ENCODE measurements at regions not wholly inside any gene's neighbourhood (a gene's known extent, or its start where the extent isn't known, plus 50 kb on each side); places are given as distances from the start of the nearest gene placed in this dataset.

DNA sequence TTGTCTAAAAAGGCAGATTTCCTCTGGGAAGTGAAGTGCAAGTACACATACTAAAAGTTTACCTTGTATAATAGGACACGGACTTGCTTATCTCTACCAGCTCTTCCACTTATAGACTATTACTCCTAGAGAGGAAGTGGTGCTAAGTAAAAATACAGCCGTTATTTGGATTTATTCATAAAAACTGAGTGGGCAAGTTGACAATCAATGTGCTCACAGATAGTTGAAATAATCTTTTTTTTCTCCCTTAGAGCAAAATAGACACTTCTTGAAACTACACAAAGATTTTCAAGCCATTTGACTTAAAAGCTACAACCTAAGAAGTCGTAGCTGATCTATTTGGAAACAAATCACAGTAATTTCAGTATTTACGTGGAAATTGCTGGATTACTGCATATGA, 2584.7 kb upstream of the PCDH20 start:
- DNase-seq = no peak

DNA sequence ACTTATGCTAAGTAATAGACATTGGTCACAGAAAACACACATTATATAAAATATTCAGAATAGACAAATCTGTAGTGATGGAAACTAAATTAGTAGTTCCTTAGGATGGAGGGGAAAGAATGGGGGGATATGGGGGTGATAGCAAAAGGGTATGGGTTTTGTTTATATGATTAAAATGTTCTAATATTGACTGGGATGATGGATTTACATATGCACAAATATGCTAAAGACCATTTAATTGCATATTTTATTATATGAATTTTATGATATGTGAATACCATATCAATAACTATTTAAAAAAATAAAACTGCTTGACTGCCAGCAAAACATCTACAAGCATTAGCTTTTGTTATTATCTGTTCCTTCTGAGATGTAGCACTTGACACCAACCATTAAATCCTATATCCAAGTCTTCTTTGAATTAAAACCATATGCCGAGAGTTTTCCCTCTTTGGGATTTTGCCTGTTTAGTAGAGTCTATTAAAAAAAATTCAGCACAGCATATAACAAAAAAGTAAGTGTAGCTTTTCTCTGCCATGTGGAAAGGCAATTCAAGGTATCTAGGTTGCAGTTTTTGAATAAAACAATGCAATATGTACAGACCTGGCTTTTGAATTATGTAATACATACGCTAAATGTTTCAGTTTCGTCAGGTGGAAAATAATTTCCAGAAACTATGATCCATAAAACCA, 2584.1 kb upstream of the PCDH20 start:
- DNase-seq = no peak

DNA sequence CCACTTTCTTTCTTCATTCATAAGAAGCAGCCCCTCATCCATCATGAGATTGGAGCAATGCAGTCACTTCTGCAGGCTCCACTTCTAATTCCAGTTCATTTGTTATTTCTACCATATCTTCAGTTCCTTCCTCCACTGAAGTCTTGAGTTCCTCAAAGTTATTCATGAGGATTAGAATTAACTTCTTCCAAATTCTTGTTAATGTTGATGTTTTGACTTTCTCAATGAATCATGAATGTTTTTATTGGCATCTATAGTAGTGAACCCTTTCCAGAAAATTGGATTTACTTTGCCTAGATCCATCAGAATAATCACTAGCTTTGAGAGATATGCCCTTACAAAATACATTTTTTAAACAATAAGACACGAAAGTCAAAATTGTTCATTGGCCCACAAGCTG, 2567.7 kb upstream of the PCDH20 start:
- no peak for DNase-seq

DNA sequence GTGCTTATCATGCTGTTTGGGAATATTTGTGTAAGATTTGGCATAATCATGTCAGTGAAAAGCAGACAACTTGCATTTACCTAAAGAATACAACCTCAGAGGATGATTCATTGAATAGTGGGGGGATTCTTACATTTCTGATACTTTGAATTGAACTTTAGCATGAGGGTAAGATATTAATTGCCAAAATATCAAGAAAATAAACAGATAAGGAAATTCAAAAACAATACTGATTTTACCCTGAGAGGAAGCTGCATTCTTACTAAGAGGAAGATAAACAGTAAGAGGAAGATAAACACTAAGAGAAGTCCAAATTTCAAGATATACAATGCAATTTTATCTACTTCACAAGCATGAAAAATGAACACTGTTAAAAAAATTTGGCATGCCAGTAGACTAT, 2564.3 kb upstream of the PCDH20 start:
- no peak for DNase-seq

DNA sequence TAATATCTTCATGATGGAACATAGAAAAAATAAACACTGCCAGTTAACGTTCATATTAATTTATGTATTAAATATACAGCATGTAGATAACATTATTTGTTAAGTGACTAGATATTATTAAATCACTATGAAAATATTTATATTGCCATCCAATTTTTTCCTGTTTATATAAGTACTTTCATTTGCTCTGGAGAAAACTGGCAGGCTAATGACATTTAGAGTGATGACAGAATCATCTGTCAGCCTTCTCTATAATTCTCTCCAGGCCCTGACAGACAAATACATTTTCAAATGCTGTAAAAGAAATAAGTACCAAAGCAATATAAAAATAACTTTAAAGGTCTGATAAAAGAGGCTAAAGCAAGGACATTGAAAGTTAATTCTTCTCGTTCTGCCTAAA, 2556.7 kb upstream of the PCDH20 start:
- DNase-seq = no peak

DNA sequence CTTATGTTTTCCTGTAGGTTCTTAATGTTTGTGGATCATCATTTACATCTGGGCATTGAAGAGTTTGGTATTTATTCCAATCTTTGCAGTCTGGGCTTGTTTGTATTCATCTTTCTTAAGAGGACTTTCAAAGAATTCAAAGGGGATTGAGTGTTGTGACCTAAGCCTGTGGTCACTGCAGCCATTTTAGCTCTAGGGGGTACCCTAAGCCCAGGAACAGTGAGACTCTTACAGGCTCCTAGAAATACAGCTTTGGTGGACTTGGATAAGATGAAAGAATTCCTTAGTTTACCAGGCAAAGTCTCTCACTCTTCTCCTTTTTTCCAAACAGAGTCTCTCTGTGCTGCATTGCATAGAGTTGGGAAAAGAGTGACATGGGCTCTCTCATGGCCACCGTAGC, 2539.0 kb upstream of the PCDH20 start:
- DNase-seq = no peak

DNA sequence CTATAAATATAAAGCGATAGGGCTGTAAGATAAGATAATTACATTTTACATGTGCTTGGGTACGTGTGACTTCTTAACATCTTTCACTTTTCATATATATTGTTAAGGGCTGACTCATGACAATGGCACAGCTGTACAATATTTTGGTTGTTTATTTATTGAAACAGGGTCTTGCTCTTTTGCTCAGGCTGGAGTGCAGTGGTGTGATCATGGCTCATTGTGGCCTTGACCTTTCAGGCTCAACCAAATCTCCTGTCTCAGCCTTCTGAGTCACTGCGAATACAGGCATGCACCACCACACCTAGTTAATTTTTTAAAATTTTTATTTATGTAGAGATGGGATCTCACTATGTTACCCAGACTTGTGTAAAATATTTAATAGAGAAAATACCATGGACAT, 2532.4 kb upstream of the PCDH20 start:
- DNase-seq = no peak

DNA sequence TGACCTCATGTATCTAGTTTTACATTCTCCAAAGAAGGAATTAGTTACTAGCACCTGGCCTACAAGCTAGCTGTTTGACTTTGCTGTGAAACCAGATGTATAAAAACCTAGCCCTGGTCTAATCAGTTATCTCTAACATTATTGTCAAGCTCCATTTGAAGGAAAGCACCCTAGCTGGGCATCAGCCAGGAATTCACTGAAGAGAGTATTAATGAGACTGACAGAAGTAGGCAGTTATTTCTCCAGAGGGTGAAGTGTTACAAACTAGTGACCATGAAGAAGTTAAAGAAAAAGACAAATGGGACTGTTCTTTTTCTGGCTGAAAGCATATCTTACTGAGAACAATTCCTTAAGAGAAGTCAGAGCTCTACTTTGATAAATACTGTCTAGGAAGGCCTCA, 2529.3 kb upstream of the PCDH20 start:
- DNase-seq = no peak

DNA sequence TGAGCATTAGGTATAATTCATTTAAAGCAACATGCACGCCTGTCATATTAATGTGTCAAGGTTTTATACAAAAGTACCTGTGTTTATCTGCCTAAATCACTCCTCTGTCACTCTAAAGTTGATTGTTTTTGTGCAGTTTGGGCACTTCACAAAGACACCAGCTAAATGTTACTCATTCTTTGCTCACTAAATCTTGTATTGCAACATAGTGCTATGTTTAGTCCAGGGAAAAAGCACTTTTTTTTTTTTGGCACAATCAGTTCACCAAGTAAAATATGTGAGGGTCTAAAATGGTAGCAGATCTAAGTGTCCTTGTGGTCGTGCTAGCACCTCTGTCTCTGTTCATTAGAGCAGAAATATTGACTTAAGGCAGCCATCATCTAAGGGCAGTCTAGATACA, 2526.7 kb upstream of the PCDH20 start:
- DNase-seq = no peak

DNA sequence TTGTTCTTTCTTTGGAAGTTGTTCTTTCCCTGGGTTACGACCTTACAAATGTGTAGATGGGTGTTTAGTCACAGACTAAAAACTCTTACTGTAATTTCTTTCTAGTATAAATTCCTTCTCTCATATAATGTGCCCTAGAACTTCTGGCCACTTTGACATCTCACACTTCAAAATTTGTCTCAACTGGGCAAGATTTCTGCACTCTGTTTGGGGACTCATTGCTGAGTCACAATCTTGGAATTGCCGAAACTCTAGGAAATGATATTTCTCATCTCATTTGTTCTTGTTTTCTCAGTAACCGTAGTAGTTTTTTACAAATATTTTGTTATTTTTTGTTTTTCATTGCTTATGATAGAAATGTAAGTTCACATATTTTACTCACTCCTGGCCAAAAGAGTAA, 2523.2 kb upstream of the PCDH20 start:
- DNase-seq = no peak

DNA sequence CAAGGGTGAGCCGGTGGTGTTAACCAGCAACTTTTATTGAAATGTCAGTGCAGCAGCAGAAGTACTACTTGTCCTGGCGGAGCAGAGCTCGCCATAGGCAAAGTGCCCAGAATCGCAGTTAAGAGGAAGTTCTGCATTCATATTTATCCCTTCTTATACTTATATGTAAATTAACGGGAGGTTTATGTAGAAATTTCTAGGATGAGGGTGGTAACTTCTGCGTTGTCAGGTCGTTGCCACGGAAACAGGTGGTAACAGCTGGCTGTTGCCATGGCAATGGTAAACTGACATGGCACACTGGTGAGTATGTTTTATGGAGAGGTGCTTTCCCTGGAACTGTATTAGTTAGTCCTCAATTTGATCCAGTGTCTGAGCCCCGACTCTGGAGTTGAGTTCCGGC, 2494.9 kb upstream of the PCDH20 start:
- DNase-seq = peak in 1 of 2 experiments; percentile 23

DNA sequence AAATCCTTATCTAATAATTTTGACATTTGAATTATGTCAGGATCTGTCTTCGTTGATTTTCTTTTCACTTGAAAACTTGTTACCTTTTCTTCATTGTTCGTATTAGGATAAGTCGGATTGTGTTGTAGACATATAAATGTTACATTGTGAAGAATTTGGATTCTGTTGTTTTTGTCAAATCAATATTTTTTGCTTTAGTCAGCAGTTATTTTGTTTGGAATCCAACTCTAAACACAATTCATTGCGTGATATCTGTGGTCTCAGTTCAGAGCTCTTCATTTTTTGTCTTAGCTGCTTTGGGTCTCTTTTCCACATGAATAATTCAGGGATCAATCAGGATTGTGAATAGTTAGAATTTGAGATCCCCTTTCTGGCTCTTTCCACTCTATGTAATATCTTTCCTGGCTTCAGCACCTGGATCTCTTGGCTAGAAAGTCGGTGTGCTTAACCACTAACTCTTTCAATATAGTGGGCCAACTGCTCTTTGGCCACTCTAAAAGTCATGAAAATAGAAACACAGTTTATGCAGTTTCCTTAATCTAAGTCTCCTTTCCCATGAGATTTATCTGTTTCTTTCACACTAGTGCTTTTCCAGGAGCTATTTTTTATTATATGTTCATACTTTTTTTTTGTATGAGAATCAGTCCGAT, 2494.2 kb upstream of the PCDH20 start:
- no peak for DNase-seq

DNA sequence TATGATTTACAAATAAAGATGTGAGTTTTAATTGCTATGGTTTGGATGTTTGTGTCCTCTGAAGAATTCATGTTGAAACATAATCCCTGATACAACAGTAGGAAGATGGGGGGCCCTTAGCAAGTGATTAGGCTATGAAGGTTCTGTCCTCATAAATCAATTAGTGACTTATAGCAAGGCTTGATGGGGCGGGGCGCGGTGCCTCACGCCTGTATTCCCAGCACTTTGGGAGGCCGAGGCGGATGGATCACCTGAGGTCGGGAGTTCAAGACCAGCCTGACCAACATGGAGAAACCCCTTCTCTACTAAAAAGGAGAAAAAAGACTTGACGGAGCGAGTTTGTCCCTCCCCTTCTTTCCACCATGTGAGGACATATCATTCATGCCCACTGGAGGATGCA, 2486.5 kb upstream of the PCDH20 start:
- no peak for DNase-seq

DNA sequence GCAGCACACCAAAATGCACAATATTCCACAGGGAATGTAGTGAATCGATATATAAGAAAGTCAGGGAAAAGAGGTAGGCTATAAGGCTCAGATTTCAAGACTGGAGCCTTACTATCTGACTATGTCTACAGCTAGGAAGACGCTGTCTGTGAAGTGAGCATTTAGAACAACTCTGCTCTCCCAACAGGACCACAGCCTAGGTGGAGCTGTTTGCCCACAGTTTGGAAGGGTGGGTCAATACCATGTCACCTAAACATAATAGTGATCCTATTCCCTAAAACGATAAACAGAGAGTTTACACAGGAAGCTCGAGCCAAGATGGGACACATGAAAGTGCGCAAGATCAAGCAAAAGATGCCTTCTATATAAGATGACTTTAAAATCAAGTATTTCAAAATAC, 2486.0 kb upstream of the PCDH20 start:
- DNase-seq = peak in 1 of 2 experiments; percentile 20

DNA sequence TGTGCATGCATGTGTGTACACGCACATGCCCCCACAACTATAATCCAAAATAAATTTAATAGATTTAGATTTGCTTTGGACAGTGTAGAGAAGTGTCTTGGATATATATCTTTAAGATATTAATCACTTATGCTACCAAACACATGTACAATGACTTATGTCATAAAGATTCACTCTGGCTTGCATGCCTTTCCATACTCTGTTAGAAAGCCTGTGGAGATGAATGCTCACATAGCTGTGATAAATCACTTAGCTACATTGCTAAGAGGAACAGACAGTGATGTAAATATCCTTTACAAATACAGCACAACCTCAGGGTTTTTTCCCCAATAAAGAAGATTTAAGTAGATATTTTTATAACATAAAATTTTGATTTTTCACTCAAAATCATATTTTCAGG, 2484.8 kb upstream of the PCDH20 start:
- DNase-seq = no peak

DNA sequence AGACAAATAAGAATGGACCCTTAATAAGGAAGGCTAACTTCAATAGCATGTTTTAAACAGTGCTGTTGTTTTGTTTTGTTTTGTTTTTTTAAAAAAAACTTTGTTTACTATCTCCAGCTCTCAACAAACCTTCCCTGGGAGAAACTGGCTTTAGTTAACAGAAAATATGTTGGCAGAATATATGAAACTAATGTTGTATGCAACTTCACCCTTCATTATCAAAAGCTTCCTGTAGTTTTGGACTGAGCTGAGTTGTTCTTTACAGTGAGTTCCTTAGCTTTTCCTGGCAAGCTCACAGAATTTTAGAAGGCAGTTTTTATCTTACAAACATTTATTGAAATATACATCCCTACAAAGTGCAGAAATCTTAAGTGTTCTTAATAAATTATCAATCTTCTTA, 2480.7 kb upstream of the PCDH20 start:
- DNase-seq = no peak

DNA sequence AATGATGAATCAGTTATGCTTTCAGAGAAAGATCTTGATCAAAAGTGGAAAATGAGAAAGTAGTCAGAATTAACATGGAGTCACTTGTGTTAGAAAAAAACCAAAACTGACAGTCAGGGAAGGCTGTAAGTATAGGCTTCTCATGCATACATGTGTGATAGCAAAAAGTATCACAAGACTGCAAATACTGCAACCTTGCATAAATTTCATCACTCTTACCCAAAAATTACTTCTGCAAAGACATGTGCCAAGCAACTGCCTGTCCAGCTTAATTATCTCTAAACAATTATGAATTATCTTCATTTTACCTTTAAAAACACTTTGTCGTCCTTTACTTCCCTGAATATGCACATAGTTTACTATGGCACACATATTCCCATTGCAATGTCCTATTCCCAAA, 2466.4 kb upstream of the PCDH20 start:
- DNase-seq = no peak

DNA sequence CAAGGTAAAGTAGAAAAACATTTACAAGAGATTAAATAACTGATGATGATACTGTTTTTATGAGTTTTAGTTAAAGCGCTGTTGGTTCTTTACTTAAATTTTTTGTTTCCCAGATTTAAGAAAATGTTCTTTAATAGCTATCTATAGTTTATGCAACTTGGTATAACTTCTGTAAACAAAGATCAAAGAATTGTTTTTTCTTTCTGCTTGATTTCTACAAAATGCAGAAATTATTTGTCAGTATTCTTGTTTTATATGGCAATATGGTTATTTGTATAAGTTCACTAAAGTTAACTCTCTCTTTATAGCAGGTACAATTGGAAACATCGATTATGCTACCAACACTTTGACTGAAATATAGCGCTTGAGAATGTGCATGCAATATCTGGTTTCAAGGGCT, 2465.1 kb upstream of the PCDH20 start:
- DNase-seq = no peak

DNA sequence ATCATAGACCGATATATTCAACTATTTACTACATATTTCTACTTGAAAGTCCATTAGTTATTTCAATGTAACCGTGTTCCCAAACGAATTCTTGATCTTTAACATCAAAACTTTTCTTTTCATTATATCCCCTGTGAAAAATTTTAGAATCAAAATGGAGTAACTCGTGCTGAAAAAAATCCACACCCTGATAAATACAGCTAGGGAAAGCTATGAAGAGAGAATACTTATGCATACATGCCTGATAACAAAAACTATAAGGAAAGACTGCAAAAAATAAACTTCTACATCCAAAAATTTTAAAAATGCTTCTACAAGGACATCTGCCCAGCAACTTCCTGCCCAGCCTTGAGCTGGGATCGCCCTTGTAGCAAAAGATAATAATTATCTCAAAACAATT, 2458.3 kb upstream of the PCDH20 start:
- no peak for DNase-seq

DNA sequence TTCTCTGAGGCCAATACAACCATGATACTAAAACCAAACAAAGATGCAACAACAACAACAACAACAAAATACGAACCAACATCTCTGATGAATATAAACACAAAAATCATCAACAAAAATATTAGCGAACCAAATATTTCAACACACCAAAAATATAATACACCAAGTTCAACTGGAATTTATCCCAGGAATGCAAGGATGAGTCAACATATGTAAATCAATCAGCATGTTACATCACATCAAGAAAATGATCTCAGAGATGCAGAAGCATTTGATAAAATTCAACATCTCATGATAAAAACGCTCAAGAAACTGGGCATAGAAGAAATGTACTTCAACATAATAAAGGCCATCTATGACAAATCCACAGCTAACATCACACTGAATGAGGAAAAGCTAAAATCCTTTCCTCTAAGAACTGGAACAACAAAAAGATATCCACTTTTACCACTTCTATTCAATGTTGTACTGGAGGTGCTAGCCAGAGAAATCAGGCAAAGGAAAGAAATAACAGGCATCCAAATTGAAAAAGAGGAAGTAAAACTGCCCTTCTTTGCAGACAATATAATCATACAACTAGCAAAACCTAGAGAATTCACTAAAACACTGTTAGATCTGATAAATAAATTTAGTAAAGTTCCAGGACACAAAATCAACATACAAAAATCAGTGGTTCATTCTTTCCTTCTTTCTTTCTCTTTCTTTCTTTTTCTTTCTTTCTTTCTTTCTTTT, 2448.7 kb upstream of the PCDH20 start:
- DNase-seq = no peak

DNA sequence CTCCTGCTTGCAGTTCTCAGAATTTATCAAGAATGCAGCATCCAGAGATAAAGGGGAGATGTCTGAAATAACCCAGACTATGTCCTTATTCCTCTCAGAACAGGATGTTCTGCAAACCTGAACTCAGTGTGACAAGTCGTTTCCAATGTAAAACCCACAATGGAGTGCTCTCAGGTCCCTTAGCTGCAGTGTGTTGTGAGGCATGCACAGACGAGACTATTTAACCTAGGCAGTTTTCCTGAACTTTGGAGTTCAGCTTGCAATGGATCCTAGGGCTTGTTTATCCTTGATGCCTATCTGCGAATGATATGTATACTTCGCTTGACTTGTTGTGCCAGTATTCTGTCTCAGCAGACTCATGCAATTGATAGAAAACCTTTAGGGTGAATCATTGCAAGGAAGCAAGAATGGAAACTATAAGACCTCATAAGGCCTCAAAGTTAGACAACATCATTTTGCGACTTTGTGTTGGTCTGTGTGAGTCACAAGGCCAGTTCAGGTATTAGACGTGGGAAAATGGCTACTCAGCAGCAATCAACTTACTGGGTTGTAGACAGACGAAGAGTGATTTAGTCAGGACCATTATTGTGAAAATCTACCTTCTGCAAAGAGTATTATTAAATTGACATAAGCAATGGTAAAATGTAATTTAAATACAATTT, 2439.9 kb upstream of the PCDH20 start:
- DNase-seq = no peak

DNA sequence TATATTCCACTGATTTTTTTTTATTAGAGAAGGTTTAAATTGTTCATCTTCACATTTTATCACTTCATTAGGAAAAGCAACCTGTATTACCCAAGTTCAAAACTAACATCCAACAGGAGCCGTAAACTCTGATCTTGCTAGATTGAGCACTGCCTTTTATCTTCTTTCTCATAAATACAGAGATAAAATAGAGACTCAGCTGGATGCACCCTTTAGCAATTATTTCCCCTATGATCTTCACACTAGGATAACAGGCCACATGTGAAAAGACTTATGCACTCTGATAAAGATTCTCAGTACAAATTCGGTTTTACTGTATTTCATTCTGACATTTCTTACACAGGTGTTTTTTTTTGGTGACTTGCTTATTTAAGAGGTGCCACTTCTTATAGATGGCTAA, 2438.2 kb upstream of the PCDH20 start:
- DNase-seq = no peak

DNA sequence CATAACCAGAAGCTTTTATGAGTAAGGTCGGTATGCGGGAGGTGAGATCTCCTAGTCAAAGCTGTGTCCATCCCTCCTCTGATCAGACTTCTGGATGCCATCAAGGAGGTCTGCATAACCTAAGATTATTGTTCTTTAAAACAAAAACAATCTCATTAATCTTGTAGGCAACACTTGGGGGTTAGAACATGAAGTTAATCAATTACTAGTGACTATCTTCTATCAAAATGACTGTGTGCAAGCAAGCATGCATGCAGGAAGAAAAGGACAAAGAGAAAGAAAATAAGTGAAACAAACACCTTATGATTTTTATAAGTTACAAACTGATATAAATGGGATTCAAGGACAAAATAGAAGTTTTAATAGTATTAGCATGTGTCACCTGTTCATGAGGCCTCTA, 2435.9 kb upstream of the PCDH20 start:
- DNase-seq = no peak
